H1 (cell line): ENCODE measurements at regions not wholly inside any gene's neighbourhood (a gene's known extent, or its start where the extent isn't known, plus 50 kb on each side); places are given as distances from the start of the nearest gene placed in this dataset.
"Not testable (repeated sequence)": the region's sequence is repeated elsewhere in the genome, so short reads cannot be mapped to it uniquely, and the experiment has no call there.

Experiments
- CTCF ChIA-PET: fragments of 300-600 bp; sonication (Branson Sonifier 250); formaldehyde crosslinking; loops from one replicate; lab custom pipeline; 2021; ENCODE audit not compliant: partially characterized antibody; lab: Charles Lee
- POLR2A ChIA-PET: fragments of 300-600 bp; sonication (Branson Sonifier 250); formaldehyde crosslinking; loops from one replicate; lab custom pipeline; 2021; ENCODE audit warnings: inconsistent platforms; ENCODE audit not compliant: partially characterized antibody; lab: Charles Lee
- DNase-seq, 2 experiments: peaks; one replicate each; pipeline versions ENCODE4 v3.0.0 to v3.0.0-alpha.2; 2010 to 2022; ENCODE audit warnings: low spot score in 2 of 2, low read depth in 1 of 2, mixed read lengths in 1 of 2
- FAIRE-seq: peaks from 2 replicates; lab custom pipeline; 2011; peaks lifted over from hg19 to GRCh38; lab: Jason Lieb, UNC
- H2AFZ ChIP-seq: 2 replicates; pipeline ENCODE4 v1.8.1; 2012; ENCODE audit warnings: low read length, inconsistent platforms
- H2AK5ac ChIP-seq: 2 replicates; pipeline ENCODE4 v1.6.1; 2013; ENCODE audit warnings: low read depth, low read length
- H2BK120ac ChIP-seq: replicated peaks from 2 replicates; pipeline ENCODE3; 2013; ENCODE audit warnings: low read depth, low read length, inconsistent platforms
- H2BK12ac ChIP-seq: 2 replicates; pipeline ENCODE4 v1.6.1; 2013; ENCODE audit warnings: low read depth, low read length
- H2BK15ac ChIP-seq: 2 replicates; pipeline ENCODE4 v1.6.1; 2013; ENCODE audit warnings: low read length
- H2BK20ac ChIP-seq: 2 replicates; pipeline ENCODE4 v1.6.1; 2013; ENCODE audit warnings: low read length
- H2BK5ac ChIP-seq: 2 replicates; pipeline ENCODE4 v1.6.1; 2013; ENCODE audit warnings: low read depth, low read length
- H3K14ac ChIP-seq: 2 replicates; pipeline ENCODE4 v1.6.1; 2013; ENCODE audit warnings: inconsistent platforms; ENCODE audit not compliant: insufficient read length
- H3K18ac ChIP-seq: 2 replicates; pipeline ENCODE4 v1.6.1; 2013; ENCODE audit warnings: low read length; ENCODE audit errors: extremely low read depth
- H3K23ac ChIP-seq: 2 replicates; pipeline ENCODE4 v1.6.1; 2013; ENCODE audit warnings: inconsistent platforms; ENCODE audit not compliant: insufficient read length
- H3K23me2 ChIP-seq: 2 replicates; pipeline ENCODE4 v1.6.1; 2013; ENCODE audit warnings: low read depth, low read length
- H3K27ac ChIP-seq: 2 replicates; pipeline ENCODE4 v1.6.1; 2011; ENCODE audit warnings: low read depth, low read length, inconsistent platforms
- H3K27me3 ChIP-seq, 4 experiments: replicated peaks in 1 of 4; 1 replicate in 1 of 4; 2 replicates in 3 of 4; pipeline versions ENCODE4 v1.6.1 to v1.8.1; 2011 to 2013; ENCODE audit warnings: low read length in 3 of 4, mild to moderate bottlenecking in 3 of 4, inconsistent platforms in 2 of 4, mixed read lengths in 2 of 4, moderate library complexity in 1 of 4; ENCODE audit not compliant: control insufficient read depth in 3 of 4, insufficient read depth in 3 of 4; ENCODE audit errors: extremely low read depth in 1 of 4
- H3K36me3 ChIP-seq, 4 experiments: 2 replicates each; pipeline versions ENCODE4 v1.6.1 to v1.8.1; 2011 to 2013; ENCODE audit warnings: mild to moderate bottlenecking in 4 of 4, low read length in 3 of 4, moderate library complexity in 2 of 4, control low read depth in 1 of 4, inconsistent platforms in 1 of 4; ENCODE audit not compliant: insufficient read depth in 4 of 4, control insufficient read depth in 2 of 4
- H3K4ac ChIP-seq: replicated peaks from 2 replicates; pipeline ENCODE3; 2013; ENCODE audit warnings: low read length, low read depth, mixed read lengths, inconsistent platforms; ENCODE audit not compliant: insufficient read length
- H3K4me1 ChIP-seq, 4 experiments: replicated peaks in 1 of 4; 1 replicate in 1 of 4; 2 replicates in 3 of 4; pipeline versions ENCODE4 v1.6.1 to v1.8.1; 2011 to 2013; ENCODE audit warnings: low read length in 3 of 4, inconsistent platforms in 2 of 4, mixed read lengths in 1 of 4; ENCODE audit not compliant: insufficient read depth in 4 of 4, control insufficient read depth in 3 of 4
- H3K4me2 ChIP-seq, 2 experiments: 2 replicates each; pipeline versions ENCODE4 v1.6.1 to v1.8.1; 2011 to 2013; ENCODE audit warnings: low read depth in 2 of 2, low read length in 2 of 2, control low read depth in 1 of 2, inconsistent platforms in 1 of 2, mild to moderate bottlenecking in 1 of 2; ENCODE audit not compliant: insufficient read depth in 1 of 2
- H3K4me3 ChIP-seq, 4 experiments: fragments of 200-600, 300-600 bp in 1 of 4; sonication (generic), shearing (Covaris generic), sonication (Bioruptor Twin) in 1 of 4; 2 replicates each; pipeline versions ENCODE4 v1.5.1 to v1.8.1; 2011 to 2016; ENCODE audit warnings: low read length in 4 of 4, low read depth in 3 of 4, control low read depth in 2 of 4, inconsistent platforms in 2 of 4, mild to moderate bottlenecking in 2 of 4, mixed read lengths in 1 of 4, moderate library complexity in 1 of 4; ENCODE audit not compliant: insufficient read depth in 2 of 4; ENCODE audit errors: extremely low read depth in 1 of 4
- H3K56ac ChIP-seq: replicated peaks from 2 replicates; pipeline ENCODE3; 2013; ENCODE audit warnings: low read depth, mild to moderate bottlenecking, mixed read lengths, low read length, inconsistent platforms; ENCODE audit not compliant: insufficient read length
- H3K79me1 ChIP-seq: 2 replicates; pipeline ENCODE4 v1.6.1; 2013; ENCODE audit warnings: low read depth, low read length, control low read depth
- H3K79me2 ChIP-seq, 2 experiments: 2 replicates each; pipeline versions ENCODE4 v1.6.1 to v1.8.1; 2012 to 2013; ENCODE audit warnings: low read length in 2 of 2, mild to moderate bottlenecking in 2 of 2, inconsistent platforms in 1 of 2; ENCODE audit not compliant: insufficient read depth in 2 of 2, control insufficient read depth in 1 of 2
- H3K9ac ChIP-seq, 4 experiments: replicated peaks in 1 of 4; 1 replicate in 1 of 4; 2 replicates in 3 of 4; pipeline versions ENCODE4 v1.6.1 to v1.8.1; 2011 to 2013; ENCODE audit warnings: low read depth in 3 of 4, low read length in 3 of 4, control low read depth in 2 of 4, mild to moderate bottlenecking in 2 of 4, moderate library complexity in 2 of 4, inconsistent platforms in 1 of 4; ENCODE audit errors: extremely low read depth in 1 of 4
- H3K9me3 ChIP-seq, 2 experiments: 2 replicates each; pipeline versions ENCODE4 v1.6.1 to v1.8.1; 2012 to 2013; ENCODE audit warnings: mild to moderate bottlenecking in 2 of 2, moderate library complexity in 2 of 2, control low read depth in 1 of 2, inconsistent platforms in 1 of 2, low read depth in 1 of 2, low read length in 1 of 2, mixed read lengths in 1 of 2; ENCODE audit not compliant: insufficient read depth in 2 of 2
- H4K20me1 ChIP-seq, 2 experiments: replicated peaks in 1 of 2; 2 replicates each; pipeline versions ENCODE3 to v1.8.1; 2011 to 2013; ENCODE audit warnings: inconsistent platforms in 2 of 2, low read length in 2 of 2, mild to moderate bottlenecking in 1 of 2; ENCODE audit not compliant: insufficient read depth in 2 of 2, control insufficient read depth in 1 of 2
- H4K5ac ChIP-seq: 2 replicates; pipeline ENCODE4 v1.6.1; 2013; ENCODE audit warnings: low read length, low read depth, mixed read lengths, inconsistent platforms; ENCODE audit not compliant: insufficient read length
- H4K8ac ChIP-seq: 2 replicates; pipeline ENCODE4 v1.8.0; 2013; ENCODE audit warnings: mild to moderate bottlenecking, moderate library complexity, low read length, inconsistent platforms; ENCODE audit not compliant: insufficient read depth; ENCODE audit errors: extremely low read depth
- H4K91ac ChIP-seq: replicated peaks from 2 replicates; pipeline ENCODE3; 2013; ENCODE audit warnings: low read length, mixed read lengths, inconsistent platforms; ENCODE audit not compliant: insufficient read length
- WGBS, 2 experiments: shearing (Covaris generic) in 1 of 2; methylation state at CpG; one replicate each; pipeline versions ENCODE4 v1.1.6 to v1.1.7; 2013 to 2015; ENCODE audit warnings: low lambda C conversion rate in 2 of 2, mixed read lengths in 2 of 2, inconsistent platforms in 1 of 2, low coverage in 1 of 2, missing lambda C conversion rate in 1 of 2; ENCODE audit not compliant: insufficient replicate concordance in 2 of 2, insufficient coverage in 1 of 2, insufficient read length in 1 of 2; ENCODE audit errors: extremely low coverage in 1 of 2, missing lambda C conversion rate in 1 of 2; 5-methylcytosine and 5-hydroxymethylcytosine counted together

- CTCF ChIA-PET, H4K8ac ChIP-seq: not testable (repeated sequence)
These were observed 186.4 kb downstream of the ADRA2C start for GRCh38 chr4:3952443-3953139.

DNA sequence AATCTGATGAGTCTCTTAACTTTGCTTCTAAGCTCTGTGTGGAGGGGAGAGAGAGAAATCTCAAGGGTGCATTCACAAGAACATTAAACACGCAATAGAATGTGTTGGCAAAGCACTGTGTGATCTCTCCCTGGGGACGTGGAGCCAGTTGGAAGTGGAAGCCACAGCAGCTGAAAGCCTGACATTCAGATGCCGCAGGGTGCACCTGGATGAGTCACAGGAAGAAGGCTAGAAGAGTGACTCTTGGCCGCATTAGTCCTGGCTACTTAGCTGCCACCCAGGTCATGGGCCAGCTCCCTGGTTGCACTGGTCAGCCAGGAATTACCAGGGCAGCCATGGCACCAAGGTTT, 186.9 kb downstream of the ADRA2C start:
- CTCF ChIA-PET, H2BK120ac ChIP-seq, H3K9me3 ChIP-seq, H2BK5ac ChIP-seq, H4K5ac ChIP-seq, H4K91ac ChIP-seq, H4K8ac ChIP-seq, H3K79me2 ChIP-seq, H3K14ac ChIP-seq, H3K9ac ChIP-seq, H3K23ac ChIP-seq, H3K27me3 ChIP-seq, H3K4ac ChIP-seq, H3K36me3 ChIP-seq, H2BK20ac ChIP-seq, FAIRE-seq, DNase-seq, H3K18ac ChIP-seq, H2AFZ ChIP-seq, H3K56ac ChIP-seq, H2BK12ac ChIP-seq, H3K4me2 ChIP-seq, H3K79me1 ChIP-seq, H4K20me1 ChIP-seq, H2BK15ac ChIP-seq, H3K23me2 ChIP-seq, H3K4me3 ChIP-seq, H3K4me1 ChIP-seq, H2AK5ac ChIP-seq, POLR2A ChIA-PET, H3K27ac ChIP-seq: not testable (repeated sequence)
- WGBS, 2 experiments = 84% methylated on average over 4 of the region's 4 CpGs; no CpG with 5 or more reads in 1 of the 2 experiments

More at GRCh38 chr4:3952443-3953139, 186.4 kb downstream of the ADRA2C start:
- H3K18ac ChIP-seq, H2BK12ac ChIP-seq, H3K56ac ChIP-seq, H2AFZ ChIP-seq, H3K27me3 ChIP-seq, H2BK20ac ChIP-seq, H3K23me2 ChIP-seq, H3K36me3 ChIP-seq, H3K4ac ChIP-seq, H2BK15ac ChIP-seq, H3K79me1 ChIP-seq, H3K23ac ChIP-seq, H4K5ac ChIP-seq, H3K14ac ChIP-seq, H2BK120ac ChIP-seq, H3K9ac ChIP-seq, POLR2A ChIA-PET, H4K91ac ChIP-seq, H3K9me3 ChIP-seq, H3K4me2 ChIP-seq, H3K4me3 ChIP-seq, H3K4me1 ChIP-seq, H2AK5ac ChIP-seq, H3K79me2 ChIP-seq, H2BK5ac ChIP-seq, FAIRE-seq, H4K20me1 ChIP-seq, DNase-seq, H3K27ac ChIP-seq: not testable (repeated sequence)
- 79% methylated on average over 9 of the region's 9 CpGs; no CpG with 5 or more reads in 1 of the 2 experiments for WGBS, 2 experiments
